ENCODE measurements at regions not wholly inside any gene's neighbourhood (a gene's known extent, or its start where the extent isn't known, plus 50 kb on each side); places are given as distances from the start of the nearest gene placed in this dataset.

DNA sequence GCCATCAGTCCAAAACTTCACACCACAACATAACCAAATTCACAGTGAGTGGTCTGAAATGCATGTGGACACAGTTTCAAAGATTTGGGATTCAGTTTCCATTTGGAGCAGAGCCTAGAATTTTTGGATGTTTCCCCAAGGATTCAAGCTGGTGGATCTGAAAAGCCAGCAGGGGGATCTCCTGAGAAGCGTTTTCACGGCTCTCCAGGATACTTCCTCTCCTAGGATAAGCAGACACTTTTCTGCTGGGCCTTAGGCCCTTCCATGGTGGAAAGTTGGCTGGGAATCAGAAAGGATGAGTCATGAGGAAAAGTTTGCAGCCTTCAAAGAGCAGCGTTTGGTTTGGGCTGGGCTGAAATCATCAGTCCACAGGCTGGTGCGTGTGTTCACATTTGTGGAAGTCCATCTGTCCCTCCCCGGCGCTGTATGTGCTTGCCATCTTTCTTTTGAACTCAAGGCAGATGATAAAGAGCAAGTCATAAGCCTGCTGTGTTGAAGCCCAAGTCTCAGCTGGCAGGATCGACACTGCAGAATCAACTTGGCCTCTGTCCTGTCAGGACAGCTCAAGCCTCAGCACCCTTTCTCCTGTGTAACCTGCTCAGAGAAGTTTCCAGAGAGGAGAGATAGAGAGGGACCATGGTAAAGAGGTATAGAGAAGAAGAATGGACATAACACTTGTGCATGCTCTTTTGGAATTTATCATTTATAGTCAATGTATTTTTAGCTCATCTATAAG is 152.6 kb upstream of the MSX2 start:
- TF ChIP-seq POLR2A (IDR thresholded peaks at IDR 0.05; ENCODE audit: low read depth, low read length) = no peak
- TF ChIP-seq, protein P1, sequence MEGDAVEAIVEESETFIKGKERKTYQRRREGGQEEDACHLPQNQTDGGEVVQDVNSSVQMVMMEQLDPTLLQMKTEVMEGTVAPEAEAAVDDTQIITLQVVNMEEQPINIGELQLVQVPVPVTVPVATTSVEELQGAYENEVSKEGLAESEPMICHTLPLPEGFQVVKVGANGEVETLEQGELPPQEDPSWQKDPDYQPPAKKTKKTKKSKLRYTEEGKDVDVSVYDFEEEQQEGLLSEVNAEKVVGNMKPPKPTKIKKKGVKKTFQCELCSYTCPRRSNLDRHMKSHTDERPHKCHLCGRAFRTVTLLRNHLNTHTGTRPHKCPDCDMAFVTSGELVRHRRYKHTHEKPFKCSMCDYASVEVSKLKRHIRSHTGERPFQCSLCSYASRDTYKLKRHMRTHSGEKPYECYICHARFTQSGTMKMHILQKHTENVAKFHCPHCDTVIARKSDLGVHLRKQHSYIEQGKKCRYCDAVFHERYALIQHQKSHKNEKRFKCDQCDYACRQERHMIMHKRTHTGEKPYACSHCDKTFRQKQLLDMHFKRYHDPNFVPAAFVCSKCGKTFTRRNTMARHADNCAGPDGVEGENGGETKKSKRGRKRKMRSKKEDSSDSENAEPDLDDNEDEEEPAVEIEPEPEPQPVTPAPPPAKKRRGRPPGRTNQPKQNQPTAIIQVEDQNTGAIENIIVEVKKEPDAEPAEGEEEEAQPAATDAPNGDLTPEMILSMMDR (IDR thresholded peaks at IDR 0.05; ENCODE audit: extremely low read depth in 1 of 2, insufficient read depth in 1 of 2, low read depth in 1 of 2, low read length in 2 of 2) = no peak
- no peak for TF ChIP-seq EZH2 (IDR thresholded peaks at IDR 0.05; ENCODE audit: borderline replicate concordance, low read depth, low read length, severe bottlenecking)
